Karpas-422 (cell line): ENCODE measurements at regions not wholly inside any gene's neighbourhood (a gene's known extent, or its start where the extent isn't known, plus 50 kb on each side); places are given as distances from the start of the nearest gene placed in this dataset.
"Not testable (repeated sequence)": the region's sequence is repeated elsewhere in the genome, so short reads cannot be mapped to it uniquely, and the experiment has no call there.

ENCODE experiments used
- DNase-seq: peaks from one replicate; pipeline ENCODE4 v3.0.0-alpha.2; 2015
- H2AFZ ChIP-seq: fragments of 200-600 bp; sonication (generic); 2 replicates; pipeline ENCODE4 v1.6.1; 2014; ENCODE audit warnings: antibody characterized with exemption, low read length, mixed read lengths
- H3K27ac ChIP-seq: fragments of 200-600 bp; sonication (generic); 2 replicates; pipeline ENCODE4 v1.5.1; 2014; ENCODE audit warnings: mild to moderate bottlenecking, low read length, moderate library complexity
- H3K27me3 ChIP-seq: fragments of 200-600 bp; sonication (generic); 2 replicates; pipeline ENCODE4 v1.6.1; 2014; ENCODE audit warnings: low read length, mixed read lengths
- H3K36me3 ChIP-seq: fragments of 200-600 bp; sonication (generic); 2 replicates; pipeline ENCODE4 v1.6.1; 2014; ENCODE audit warnings: low read length, mixed read lengths; ENCODE audit not compliant: insufficient read depth
- H3K4me1 ChIP-seq: fragments of 200-600 bp; sonication (generic); 2 replicates; pipeline ENCODE4 v1.6.1; 2014; ENCODE audit warnings: mild to moderate bottlenecking, low read length, mixed read lengths
- H3K4me2 ChIP-seq: fragments of 200-600 bp; sonication (generic); 2 replicates; pipeline ENCODE4 v1.6.1; 2014; ENCODE audit warnings: low read length, low read depth, mild to moderate bottlenecking; ENCODE audit not compliant: poor library complexity, severe bottlenecking
- H3K4me3 ChIP-seq: fragments of 200-600 bp; sonication (generic); 2 replicates; pipeline ENCODE4 v1.5.1; 2014; ENCODE audit warnings: mild to moderate bottlenecking, antibody characterized with exemption, low read length, mixed read lengths
- H3K79me2 ChIP-seq: fragments of 200-600 bp; sonication (generic); 2 replicates; pipeline ENCODE4 v1.6.1; 2014; ENCODE audit warnings: mild to moderate bottlenecking, low read length, mixed read lengths
- H3K9ac ChIP-seq: fragments of 200-600 bp; sonication (generic); 2 replicates; pipeline ENCODE4 v1.6.0; 2014; ENCODE audit warnings: low read length
- H3K9me2 ChIP-seq: fragments of 200-600 bp; sonication (generic), shearing (Covaris generic); replicated peaks from 2 replicates; pipeline ENCODE4 v1.6.0; 2014; ENCODE audit warnings: mild to moderate bottlenecking, low read length, moderate library complexity; ENCODE audit not compliant: insufficient read depth
- H3K9me3 ChIP-seq: fragments of 300-700, 200-600 bp; sonication (generic); 2 replicates; pipeline ENCODE4 v1.6.1; 2014; ENCODE audit warnings: low read length, mixed read lengths
- H4K20me1 ChIP-seq: fragments of 200-600 bp; sonication (generic); 2 replicates; pipeline ENCODE4 v1.6.1; 2014; ENCODE audit warnings: mild to moderate bottlenecking, antibody characterized with exemption, low read length, low read depth; ENCODE audit not compliant: insufficient read depth

GRCh38 chr7:68248973-68249372 is 1252.3 kb downstream of the TYW1 start:
- Histone ChIP-seq H3K4me1 (no peaks in the 10 kb centered on the region), H3K27ac (no peak overlapping the region)
- DNase-seq: no peak

GRCh38 chr7:68249611-68250010 is 1253.0 kb downstream of the TYW1 start:
- H2AFZ ChIP-seq: no peak overlapping the region
- H3K9me2 ChIP-seq: no peaks in the 10 kb centered on the region
- 0 out of 2 replicates have a peak, but pooled peaks cover 8% of the 10 kb centered on the region for H3K9me3 ChIP-seq
- H3K4me3 ChIP-seq: no peak overlapping the region
- no peaks in the 10 kb centered on the region for H4K20me1 ChIP-seq
- no peak overlapping the region for H3K4me2 ChIP-seq
- H3K36me3 ChIP-seq: no peaks in the 10 kb centered on the region
- no peak for DNase-seq
- H3K79me2 ChIP-seq: no peaks in the 10 kb centered on the region
- no peak overlapping the region for H3K9ac ChIP-seq
- no peaks in the 10 kb centered on the region for H3K27me3 ChIP-seq
- no peaks in the 10 kb centered on the region for H3K4me1 ChIP-seq
- no peak overlapping the region for H3K27ac ChIP-seq

More at GRCh38 chr7:68248973-68249372, 1252.3 kb downstream of the TYW1 start:
- Histone ChIP-seq H3K79me2 (no peaks in the 10 kb centered on the region), H3K9me2 (no peaks in the 10 kb centered on the region), H2AFZ (no peak overlapping the region), H3K9me3 (0 out of 2 replicates have a peak, but pooled peaks cover 8% of the 10 kb centered on the region), H3K9ac (no peak overlapping the region), H3K27me3 (no peaks in the 10 kb centered on the region), H3K4me3 (no peak overlapping the region), H4K20me1 (no peaks in the 10 kb centered on the region), H3K4me2 (no peak overlapping the region), H3K36me3 (no peaks in the 10 kb centered on the region)

GRCh38 chr7:68250143-68250542 is 1253.5 kb downstream of the TYW1 start:
- 0 out of 2 replicates have a peak, but pooled peaks cover 8% of the 10 kb centered on the region for H3K9me3 ChIP-seq
- no peaks in the 10 kb centered on the region for H3K36me3 ChIP-seq
- H3K9ac ChIP-seq: no peak overlapping the region
- no peaks in the 10 kb centered on the region for H3K4me1 ChIP-seq
- no peaks in the 10 kb centered on the region for H4K20me1 ChIP-seq
- no peaks in the 10 kb centered on the region for H3K9me2 ChIP-seq
- no peak overlapping the region for H3K4me2 ChIP-seq
- DNase-seq: peak; percentile 39
- H3K27me3 ChIP-seq: no peaks in the 10 kb centered on the region
- H2AFZ ChIP-seq: no peak overlapping the region
- H3K79me2 ChIP-seq: no peaks in the 10 kb centered on the region
- H3K4me3 ChIP-seq: no peak overlapping the region
- no peak overlapping the region for H3K27ac ChIP-seq

- not testable (repeated sequence) for H3K27ac ChIP-seq, H3K9me3 ChIP-seq, H3K9ac ChIP-seq, H3K4me3 ChIP-seq, H3K4me1 ChIP-seq, H4K20me1 ChIP-seq, H3K27me3 ChIP-seq, H3K36me3 ChIP-seq, H3K9me2 ChIP-seq, H3K4me2 ChIP-seq, H2AFZ ChIP-seq, H3K79me2 ChIP-seq, DNase-seq
Measured at GRCh38 chr7:68254815-68255214, 1258.2 kb downstream of the TYW1 start.

GRCh38 chr7:68256295-68256694 is 1259.7 kb downstream of the TYW1 start:
- Histone ChIP-seq H4K20me1 (no peaks in the 10 kb centered on the region), H3K36me3 (no peaks in the 10 kb centered on the region), H3K27ac (no peak overlapping the region), H3K79me2 (no peaks in the 10 kb centered on the region), H3K27me3 (no peaks in the 10 kb centered on the region), H2AFZ (no peak overlapping the region), H3K9ac (no peak overlapping the region), H3K9me3 (no peaks in the 10 kb centered on the region), H3K4me2 (no peak overlapping the region), H3K4me3 (no peak overlapping the region), H3K9me2 (no peaks in the 10 kb centered on the region), H3K4me1 (no peaks in the 10 kb centered on the region)
- DNase-seq: no peak

- H4K20me1 ChIP-seq: no peaks in the 10 kb centered on the region
- H3K27me3 ChIP-seq: no peaks in the 10 kb centered on the region
- H3K36me3 ChIP-seq: no peaks in the 10 kb centered on the region
- no peaks in the 10 kb centered on the region for H3K4me1 ChIP-seq
- H3K79me2 ChIP-seq: no peaks in the 10 kb centered on the region
- H3K4me3 ChIP-seq: no peak overlapping the region
- no peak overlapping the region for H2AFZ ChIP-seq
- H3K27ac ChIP-seq: no peak overlapping the region
- H3K9me2 ChIP-seq: no peaks in the 10 kb centered on the region
- no peak overlapping the region for H3K9ac ChIP-seq
- H3K9me3 ChIP-seq: no peaks in the 10 kb centered on the region
- H3K4me2 ChIP-seq: no peak overlapping the region
- DNase-seq: peak; percentile 36
Measured at GRCh38 chr7:68258609-68259008, 1262.0 kb downstream of the TYW1 start.

DNA sequence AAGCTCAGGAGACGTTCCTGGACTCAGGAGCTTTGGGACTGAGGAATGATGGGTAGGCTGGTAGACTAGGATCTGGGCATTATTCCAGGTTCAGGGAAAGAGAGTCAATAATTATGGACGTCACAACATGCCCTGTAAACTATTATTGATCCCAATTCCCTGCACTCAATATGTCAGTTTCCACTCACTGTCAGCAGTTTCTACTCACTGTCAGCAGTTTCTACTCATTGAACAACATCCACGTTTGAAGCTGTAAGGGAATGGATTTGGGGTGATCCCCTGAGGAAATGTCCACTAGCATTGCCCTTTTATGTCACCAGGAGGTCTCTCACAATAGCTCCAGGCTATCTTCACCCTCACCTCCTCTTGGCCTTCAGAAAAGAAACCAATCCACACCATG is 1268.6 kb downstream of the TYW1 start:
- Histone ChIP-seq H3K27ac (no peak overlapping the region), H3K9me2 (no peaks in the 10 kb centered on the region), H3K27me3 (no peaks in the 10 kb centered on the region), H3K9ac (no peak overlapping the region), H3K4me2 (no peak overlapping the region), H3K4me3 (no peak overlapping the region), H2AFZ (no peak overlapping the region), H3K9me3 (peaks cover 20% of the 10 kb centered on the region), H3K4me1 (no peaks in the 10 kb centered on the region), H3K79me2 (no peaks in the 10 kb centered on the region), H3K36me3 (no peaks in the 10 kb centered on the region), H4K20me1 (no peaks in the 10 kb centered on the region)
- DNase-seq: no peak

GRCh38 chr7:68266004-68266579 is 1269.5 kb downstream of the TYW1 start:
- H3K9me3 ChIP-seq: peaks cover 20% of the 10 kb centered on the region
- no peak for DNase-seq
- H3K36me3 ChIP-seq: no peaks in the 10 kb centered on the region
- no peaks in the 10 kb centered on the region for H3K4me1 ChIP-seq
- no peak overlapping the region for H2AFZ ChIP-seq
- H3K4me3 ChIP-seq: no peak overlapping the region
- no peaks in the 10 kb centered on the region for H3K79me2 ChIP-seq
- no peak overlapping the region for H3K9ac ChIP-seq
- H3K27ac ChIP-seq: no peak overlapping the region
- H3K4me2 ChIP-seq: no peak overlapping the region
- no peaks in the 10 kb centered on the region for H3K9me2 ChIP-seq
- no peaks in the 10 kb centered on the region for H4K20me1 ChIP-seq
- H3K27me3 ChIP-seq: no peaks in the 10 kb centered on the region

DNA sequence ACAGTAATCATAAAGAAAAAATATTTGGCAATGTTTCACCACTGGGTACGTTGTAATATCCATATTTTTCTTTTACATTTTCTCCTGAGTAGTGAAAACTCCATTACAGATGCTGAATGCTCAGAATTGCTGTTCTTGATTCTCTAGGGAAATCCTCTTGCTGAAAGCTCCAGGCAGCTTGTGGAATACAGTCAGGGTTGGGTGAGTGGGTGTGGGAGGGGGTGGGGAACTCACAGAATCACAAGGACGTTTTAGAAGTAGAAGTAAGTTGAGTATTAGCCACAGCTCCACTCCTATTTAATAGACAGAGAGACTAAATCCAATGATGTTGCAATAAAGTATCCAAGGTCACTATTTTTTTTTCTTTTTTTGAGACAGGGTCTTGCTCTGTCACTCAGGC is 1270.9 kb downstream of the TYW1 start:
- Histone ChIP-seq H3K27ac (no peak overlapping the region), H3K9me2 (no peaks in the 10 kb centered on the region), H3K4me3 (no peak overlapping the region), H3K4me1 (no peaks in the 10 kb centered on the region), H3K9me3 (peaks cover 20% of the 10 kb centered on the region), H3K36me3 (no peaks in the 10 kb centered on the region), H2AFZ (no peak overlapping the region), H3K4me2 (no peak overlapping the region), H4K20me1 (no peaks in the 10 kb centered on the region), H3K27me3 (no peaks in the 10 kb centered on the region), H3K9ac (no peak overlapping the region), H3K79me2 (no peaks in the 10 kb centered on the region)
- DNase-seq: no peak
